HG02759 (cell line): ENCODE measurements at regions not wholly inside any gene's neighbourhood (a gene's known extent, or its start where the extent isn't known, plus 50 kb on each side); places are given as distances from the start of the nearest gene placed in this dataset.

ENCODE experiments used
- ATAC-seq: cut with Tn5 transposase; IDR thresholded peaks from one replicate; pipeline ENCODE4 v1.9.1; 2021; ENCODE audit warnings: mild to moderate bottlenecking, moderate library complexity; ENCODE audit not compliant: unreplicated experiment

DNA sequence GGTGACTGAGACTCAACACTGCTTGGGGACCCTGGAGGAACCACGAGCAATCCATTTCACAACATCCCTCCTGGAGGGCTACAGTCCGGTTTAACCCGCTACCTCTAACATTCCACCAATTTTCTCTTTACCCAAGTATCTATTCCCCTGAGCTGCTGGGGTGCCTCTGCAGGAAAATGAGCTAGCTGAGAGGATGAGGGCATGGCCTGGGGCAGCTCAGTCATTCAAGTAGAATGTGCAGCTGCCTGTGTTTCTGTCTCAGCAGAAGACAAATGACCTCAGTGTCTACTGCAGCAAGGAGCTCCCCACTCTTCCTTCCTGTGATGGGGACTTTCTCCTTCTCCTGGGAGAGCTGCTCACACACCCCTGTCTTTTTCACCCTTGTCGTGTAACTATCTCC is 120.8 kb downstream of the ZNF518B start:
- no peak for ATAC-seq

DNA sequence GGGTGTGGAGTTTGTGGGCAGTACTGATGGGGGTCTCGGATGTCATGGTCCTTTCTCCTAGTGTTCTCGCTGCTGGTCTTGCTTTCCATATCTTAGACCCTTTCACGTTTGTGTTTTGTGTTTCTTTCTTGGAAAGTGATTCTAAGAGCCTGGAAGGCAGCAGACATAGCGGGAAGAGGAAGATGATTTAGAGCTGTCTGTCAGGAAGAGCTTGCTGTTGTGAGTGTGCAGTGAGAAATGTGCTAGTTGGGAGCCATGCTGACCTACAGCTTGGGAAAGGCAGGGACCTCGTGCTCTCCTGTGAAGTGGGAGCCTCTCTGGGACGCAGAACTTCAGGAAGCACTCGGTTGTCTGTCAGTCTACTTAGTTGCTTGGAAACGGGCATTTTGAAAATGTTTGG is 122.2 kb downstream of the ZNF518B start:
- no peak for ATAC-seq

GRCh38 chr4:10334506-10335028 is 122.7 kb downstream of the ZNF518B start:
- no peak for ATAC-seq

DNA sequence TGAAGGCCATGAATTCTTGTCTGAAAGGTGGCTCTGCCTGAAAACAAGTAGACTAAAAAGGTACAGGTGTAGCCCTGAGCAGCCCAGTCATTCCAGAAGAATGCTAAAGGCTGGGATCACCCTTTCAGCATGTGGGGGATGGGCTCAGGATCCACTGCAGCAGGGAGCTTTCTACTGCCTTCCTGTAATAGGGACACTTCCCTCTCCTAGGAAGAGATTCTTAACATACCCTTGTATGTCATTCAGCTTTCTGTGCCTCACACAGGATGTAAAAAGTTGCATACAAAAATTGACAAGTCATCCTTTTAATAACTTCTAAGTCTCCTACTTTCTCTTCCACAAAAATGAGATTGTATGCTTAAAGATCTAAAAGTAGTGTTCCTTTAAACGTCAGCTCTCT is 123.3 kb downstream of the ZNF518B start:
- no peak for ATAC-seq

DNA sequence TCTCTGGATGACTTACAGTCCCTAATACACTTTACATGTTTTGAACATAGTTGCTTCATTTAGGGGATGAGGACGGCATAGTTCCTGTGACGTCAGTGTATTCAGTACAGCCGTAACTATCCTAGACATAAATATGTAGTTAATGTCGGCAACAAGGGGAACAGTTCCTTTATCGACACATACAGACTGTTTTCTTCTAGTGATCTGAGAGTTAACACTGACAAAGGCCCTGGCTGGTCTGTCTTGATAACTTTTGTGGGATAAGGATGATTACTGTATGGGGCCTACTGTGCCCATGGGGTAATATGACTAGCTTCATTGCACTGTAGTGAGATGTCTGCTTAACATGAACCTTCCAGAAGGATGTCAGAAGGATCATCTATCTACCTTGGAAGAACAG is 131.2 kb downstream of the ZNF518B start:
- ATAC-seq: no peak

GRCh38 chr4:10321931-10322330 is 135.3 kb downstream of the ZNF518B start:
- no peak for ATAC-seq

DNA sequence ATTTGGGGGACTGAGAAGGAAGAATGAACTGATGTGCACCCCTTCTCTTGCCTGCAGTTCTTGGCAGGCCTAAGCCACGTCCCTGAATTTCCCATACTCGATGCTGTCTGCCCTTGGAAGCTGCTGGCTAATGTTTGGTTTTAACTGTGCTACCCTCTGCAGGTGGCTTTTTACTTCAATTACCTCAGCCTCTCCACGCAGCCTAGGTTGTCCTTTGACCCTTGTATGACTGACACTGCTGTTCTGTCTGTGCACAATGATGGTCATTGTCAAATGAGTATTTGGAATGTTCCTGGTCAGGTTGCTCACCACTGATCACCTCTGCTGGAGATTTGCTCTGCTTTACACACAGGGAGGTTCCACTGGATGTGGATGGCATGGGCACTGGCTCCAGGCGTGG is 137.1 kb downstream of the ZNF518B start:
- no peak for ATAC-seq

- no peak for ATAC-seq
Observed at GRCh38 chr4:10317345-10317744, 139.9 kb downstream of the ZNF518B start.

- no peak for ATAC-seq
Observed at GRCh38 chr4:10316851-10317250, 140.4 kb downstream of the ZNF518B start.

DNA sequence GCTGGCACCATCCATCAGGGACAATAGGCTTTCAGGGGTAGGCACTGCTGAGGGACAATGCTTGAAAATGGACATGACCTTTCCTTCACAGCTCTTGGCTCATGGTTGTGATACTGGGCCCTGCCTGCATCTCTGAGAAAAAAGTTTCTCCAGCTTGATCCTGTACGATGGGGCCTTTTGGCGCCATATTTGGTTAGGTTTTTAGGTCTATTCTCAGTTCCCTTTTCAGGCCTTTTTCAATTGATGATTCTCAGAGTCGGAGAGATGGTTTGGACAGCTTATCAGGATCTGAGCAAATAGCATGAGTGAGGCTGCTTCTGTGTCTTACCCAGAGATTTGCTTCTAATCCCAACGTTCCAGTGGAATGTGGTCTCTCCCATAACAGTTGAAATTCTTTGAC is 141.6 kb downstream of the ZNF518B start:
- no peak for ATAC-seq

- no peak for ATAC-seq
Observed at GRCh38 chr4:10312568-10312967, 144.7 kb downstream of the ZNF518B start.

- no peak for ATAC-seq
Observed at GRCh38 chr4:10311939-10312338, 145.3 kb downstream of the ZNF518B start.

DNA sequence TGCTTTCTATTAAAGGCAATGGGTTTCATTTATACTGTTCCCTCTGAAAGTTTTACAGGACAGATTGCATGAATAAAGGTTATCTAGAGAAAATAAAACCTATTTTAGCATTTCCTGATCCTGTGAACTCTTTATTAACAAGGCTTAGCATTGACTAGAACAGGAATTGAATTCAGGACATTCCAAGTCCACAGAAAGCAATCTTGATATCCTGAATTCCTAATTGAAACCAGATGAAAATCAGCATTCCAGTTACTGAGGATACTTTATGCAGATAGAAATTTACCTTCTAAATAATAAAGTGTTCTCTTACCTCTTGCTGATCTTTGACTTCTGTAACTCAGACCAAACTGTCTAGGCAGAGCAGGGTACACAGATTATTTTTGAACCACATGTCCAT is 151.4 kb downstream of the ZNF518B start:
- ATAC-seq: no peak

DNA sequence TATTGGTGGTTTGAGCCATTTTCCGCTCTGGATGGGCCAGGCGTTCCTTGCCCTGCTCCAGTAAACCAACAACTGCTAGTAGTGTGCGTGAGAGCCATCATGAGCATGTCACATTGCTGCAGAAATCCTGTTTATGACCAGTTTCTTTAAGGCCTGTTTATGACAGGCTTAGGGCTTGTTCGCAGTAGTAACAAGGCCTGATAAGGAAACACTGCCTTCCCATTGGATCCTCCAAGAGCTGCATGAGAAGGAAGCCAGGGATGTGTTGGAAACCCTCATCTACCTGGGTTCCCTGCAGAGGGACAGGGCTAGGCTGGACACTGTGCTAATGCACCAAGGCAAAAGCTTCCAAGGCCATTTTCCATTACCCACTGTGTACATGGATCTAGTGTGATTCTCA is 153.9 kb downstream of the ZNF518B start:
- no peak for ATAC-seq

- no peak for ATAC-seq
Observed at GRCh38 chr4:10302096-10302495, 155.1 kb downstream of the ZNF518B start.

- no peak for ATAC-seq
Observed at GRCh38 chr4:10299601-10300000, 157.6 kb downstream of the ZNF518B start.

GRCh38 chr4:10298681-10299080 is 158.5 kb downstream of the ZNF518B start:
- no peak for ATAC-seq

- no peak for ATAC-seq
Observed at GRCh38 chr4:10296730-10297129, 160.5 kb downstream of the ZNF518B start.

DNA sequence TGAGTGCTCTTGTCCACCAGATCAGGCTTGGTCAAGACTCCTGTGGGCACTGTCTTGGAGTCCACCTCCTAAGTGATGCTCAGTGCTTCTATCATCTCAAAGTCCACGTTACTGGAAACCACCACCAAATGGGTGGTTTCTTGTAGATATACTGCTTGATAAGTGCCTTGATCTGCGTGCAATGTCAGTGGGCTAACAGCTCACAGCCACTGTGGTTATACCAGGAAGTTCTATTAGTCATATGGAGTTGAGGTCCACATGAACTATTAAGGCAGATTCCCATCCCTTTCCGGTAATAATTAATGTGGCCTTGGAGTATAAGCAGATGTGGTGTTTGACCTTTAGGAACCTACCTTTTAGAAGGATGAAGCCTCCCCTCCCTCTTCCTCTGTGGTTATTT is 161.9 kb downstream of the ZNF518B start:
- ATAC-seq: no peak

- ATAC-seq: no peak
Observed at GRCh38 chr4:10289538-10289906, 167.7 kb downstream of the ZNF518B start.

DNA sequence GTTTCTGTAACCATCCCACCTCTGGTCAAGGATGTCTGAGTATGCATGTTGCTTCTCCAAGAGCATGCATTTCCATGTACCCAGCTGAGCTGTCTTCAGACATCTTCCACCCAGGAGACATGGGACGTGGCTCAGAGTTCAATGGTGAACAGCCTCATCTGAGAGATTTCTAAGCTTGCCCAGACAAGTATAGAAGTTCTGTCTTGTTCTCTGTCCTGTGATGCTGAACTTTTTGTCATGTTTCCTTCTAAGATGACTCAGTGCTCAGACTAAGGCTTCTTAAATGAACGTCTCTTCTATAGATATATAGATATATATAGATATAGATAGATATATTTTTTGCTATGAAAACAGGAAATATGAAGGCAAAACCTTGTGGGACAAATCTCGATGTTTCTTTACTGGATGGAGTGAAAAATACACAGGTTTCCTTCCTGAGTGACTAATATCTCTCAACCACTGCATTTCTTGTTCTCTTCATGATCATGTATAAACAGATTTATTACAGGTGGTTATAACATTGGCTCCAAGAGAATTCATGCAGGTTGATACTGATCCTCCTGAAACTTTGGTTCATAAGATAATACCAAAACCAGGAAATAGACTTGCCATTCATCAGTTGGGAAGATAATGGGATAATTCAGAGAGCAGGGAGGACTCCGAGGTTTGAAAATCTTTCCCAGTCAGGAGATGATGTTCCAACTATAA is 168.2 kb downstream of the ZNF518B start:
- ATAC-seq: no peak

- ATAC-seq: no peak
Observed at GRCh38 chr4:10285028-10285427, 168.4 kb upstream of the WDR1 start.

DNA sequence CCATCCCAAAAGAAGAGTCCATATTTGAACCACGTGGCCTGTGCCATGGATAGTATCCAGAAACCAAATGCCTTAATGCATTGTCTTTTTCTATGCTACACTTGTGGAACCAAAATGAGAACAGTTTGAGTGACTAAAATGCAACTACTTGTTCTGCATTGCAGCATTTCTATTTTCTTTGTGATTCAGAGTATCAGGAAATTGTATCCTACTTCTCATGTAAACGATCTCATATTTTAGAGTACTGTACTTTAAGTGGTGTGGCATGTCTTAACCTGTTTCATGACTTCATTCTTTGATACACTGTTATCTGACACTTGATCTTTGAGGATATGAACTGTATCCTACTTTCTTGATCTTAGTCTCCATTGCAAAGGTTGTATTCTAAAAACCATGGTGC is 167.2 kb upstream of the WDR1 start:
- ATAC-seq: no peak
